Epithelial cell of esophagus (primary cell): ENCODE measurements at regions not wholly inside any gene's neighbourhood (a gene's known extent, or its start where the extent isn't known, plus 50 kb on each side); places are given as distances from the start of the nearest gene placed in this dataset.

Experiments
- DNase-seq: peaks from one replicate; pipeline ENCODE4 v3.0.0; 2010; ENCODE audit warnings: low read depth
- H3K4me3 ChIP-seq: 2 replicates; pipeline ENCODE4 v1.5.1; 2011; ENCODE audit warnings: mild to moderate bottlenecking, low read length, control low read depth
- TF ChIP-seq, protein P1 (sequence below): IDR thresholded peaks from 2 replicates; pipeline ENCODE4 v1.5.1; 2011; ENCODE audit warnings: low read depth, mild to moderate bottlenecking, low read length, control low read depth, inconsistent platforms; ENCODE audit not compliant: insufficient read depth; ENCODE audit errors: missing control alignments

DNA sequence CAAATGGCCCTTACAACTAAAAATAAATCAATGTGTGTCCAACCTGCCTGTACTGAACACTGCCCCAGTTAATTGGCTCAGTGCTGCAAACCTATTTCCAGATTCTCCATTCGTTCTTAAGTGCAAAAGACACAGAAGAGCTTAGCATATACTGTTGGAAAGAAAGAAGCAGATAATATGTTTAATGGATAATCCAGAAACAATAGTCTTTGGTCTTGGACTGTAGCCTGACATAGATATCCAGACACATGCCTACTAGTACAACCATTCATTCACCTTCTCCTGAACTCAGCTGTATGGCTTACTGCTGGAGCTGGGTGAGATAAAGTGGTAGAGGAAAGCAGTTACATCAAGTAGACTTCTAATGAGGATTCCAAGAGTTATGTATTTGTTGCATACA lies 77.0 kb downstream of the LUZP4 start:
- TF ChIP-seq, protein P1, sequence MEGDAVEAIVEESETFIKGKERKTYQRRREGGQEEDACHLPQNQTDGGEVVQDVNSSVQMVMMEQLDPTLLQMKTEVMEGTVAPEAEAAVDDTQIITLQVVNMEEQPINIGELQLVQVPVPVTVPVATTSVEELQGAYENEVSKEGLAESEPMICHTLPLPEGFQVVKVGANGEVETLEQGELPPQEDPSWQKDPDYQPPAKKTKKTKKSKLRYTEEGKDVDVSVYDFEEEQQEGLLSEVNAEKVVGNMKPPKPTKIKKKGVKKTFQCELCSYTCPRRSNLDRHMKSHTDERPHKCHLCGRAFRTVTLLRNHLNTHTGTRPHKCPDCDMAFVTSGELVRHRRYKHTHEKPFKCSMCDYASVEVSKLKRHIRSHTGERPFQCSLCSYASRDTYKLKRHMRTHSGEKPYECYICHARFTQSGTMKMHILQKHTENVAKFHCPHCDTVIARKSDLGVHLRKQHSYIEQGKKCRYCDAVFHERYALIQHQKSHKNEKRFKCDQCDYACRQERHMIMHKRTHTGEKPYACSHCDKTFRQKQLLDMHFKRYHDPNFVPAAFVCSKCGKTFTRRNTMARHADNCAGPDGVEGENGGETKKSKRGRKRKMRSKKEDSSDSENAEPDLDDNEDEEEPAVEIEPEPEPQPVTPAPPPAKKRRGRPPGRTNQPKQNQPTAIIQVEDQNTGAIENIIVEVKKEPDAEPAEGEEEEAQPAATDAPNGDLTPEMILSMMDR, result no peak
- DNase-seq, result no peak
- no peak overlapping the region for H3K4me3 ChIP-seq

DNA sequence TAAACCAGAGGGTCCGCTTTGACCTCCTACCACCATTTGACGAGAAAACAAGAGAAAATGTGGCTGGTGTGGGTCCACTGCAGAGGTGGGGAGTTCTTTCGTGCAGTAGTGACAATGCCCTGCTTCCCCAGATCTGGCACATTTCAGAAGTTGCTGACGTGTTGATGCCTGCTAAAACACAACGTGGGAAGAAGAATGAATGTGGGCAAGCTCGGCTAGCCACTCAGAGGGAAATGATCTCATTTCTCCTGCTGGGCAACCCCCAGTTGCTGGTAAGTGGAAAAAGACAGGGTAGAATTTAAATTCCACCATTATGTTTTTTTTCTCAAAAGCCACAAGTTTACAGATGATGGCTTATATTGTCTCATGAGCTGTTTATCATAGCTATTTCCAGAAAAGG lies 77.9 kb downstream of the LUZP4 start:
- no peak overlapping the region for H3K4me3 ChIP-seq
- TF ChIP-seq, protein P1, result no peak
- DNase-seq, result peak; percentile 80

DNA sequence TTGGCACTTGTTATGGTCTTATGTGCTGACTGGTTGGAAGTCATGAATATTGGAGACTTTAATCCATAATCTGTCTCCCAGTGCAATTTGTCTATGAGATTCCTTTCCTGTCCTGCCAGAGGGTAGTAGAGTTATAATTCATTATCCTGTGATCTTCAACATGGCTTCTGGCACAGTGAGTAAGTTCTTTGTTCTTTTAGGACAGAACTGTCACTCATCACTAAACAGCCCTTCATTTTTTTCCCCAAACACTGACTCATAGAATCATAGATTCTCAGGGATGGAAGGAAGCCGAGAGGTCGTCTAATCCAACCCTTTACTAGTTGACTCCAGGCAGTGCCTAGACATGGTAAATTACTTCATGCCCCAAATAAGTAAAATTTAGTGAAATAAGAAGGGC lies 78.4 kb downstream of the LUZP4 start:
- DNase-seq, result peak; percentile 61
- H3K4me3 ChIP-seq, result no peak overlapping the region
- TF ChIP-seq, protein P1, result no peak

DNA sequence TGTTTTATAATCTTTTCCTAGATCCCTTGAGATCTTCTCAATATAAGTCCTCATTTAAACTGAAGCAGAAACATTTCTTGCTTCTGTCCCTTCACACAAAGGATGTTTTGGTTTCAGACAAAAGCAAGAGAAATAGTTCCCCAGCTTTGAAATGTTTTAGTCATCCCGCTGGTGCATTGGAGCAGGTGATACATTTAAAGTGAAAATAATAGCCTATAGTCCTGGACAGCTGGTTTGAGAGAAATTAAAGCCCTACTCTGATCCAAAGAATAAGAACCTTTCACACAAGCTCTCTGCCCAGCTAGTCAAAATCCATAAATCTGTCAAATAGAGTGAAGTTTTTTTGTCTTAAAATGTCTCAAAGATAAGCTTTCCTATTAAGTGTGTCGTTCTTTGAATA lies 79.4 kb downstream of the LUZP4 start:
- TF ChIP-seq, protein P1, result no peak
- DNase-seq, result no peak

DNA sequence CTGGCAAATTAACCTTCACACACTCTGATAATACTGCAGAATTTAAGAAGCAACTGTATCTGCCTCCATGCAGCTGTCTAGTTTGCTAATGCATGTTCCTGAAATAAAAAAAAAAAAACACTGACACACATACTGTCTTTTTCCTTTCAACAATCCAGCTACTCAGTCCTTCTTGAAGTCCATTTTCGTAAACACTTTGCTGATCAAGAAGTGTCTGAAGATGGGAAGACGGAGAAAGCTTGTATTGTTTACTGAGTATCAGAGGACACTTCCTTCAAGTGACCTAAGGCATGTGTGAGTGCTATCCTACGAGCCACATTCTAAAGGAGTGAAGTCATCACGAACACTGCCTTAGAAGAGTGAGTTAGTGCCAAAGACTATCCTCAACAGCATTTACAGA lies 82.6 kb downstream of the LUZP4 start:
- DNase-seq, result peak; percentile 70
- TF ChIP-seq, protein P1, result no peak
- H3K4me3 ChIP-seq, result no peak overlapping the region

More for the DNA sequence above, 79.4 kb downstream of the LUZP4 start:
- no peak overlapping the region for H3K4me3 ChIP-seq

DNA sequence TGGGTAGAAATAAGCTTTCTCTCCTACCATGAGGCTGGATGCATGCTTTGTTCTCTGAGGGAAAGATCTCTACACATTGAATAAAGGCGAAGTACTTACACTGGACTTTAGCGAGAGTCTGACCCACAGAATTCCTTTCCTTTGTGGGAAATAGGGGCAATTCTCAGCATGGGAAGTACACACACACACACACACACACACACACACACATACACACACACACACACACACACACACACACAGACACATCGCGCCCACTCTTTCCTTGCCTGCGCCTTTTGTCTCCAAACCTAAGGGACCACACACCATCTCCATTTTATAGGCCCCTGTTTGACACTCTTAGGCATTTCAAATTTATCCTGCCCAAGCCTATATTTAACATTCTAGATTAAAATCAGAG lies 83.8 kb downstream of the LUZP4 start:
- TF ChIP-seq, protein P1, result no peak
- DNase-seq, result no peak
- H3K4me3 ChIP-seq, result no peak overlapping the region

DNA sequence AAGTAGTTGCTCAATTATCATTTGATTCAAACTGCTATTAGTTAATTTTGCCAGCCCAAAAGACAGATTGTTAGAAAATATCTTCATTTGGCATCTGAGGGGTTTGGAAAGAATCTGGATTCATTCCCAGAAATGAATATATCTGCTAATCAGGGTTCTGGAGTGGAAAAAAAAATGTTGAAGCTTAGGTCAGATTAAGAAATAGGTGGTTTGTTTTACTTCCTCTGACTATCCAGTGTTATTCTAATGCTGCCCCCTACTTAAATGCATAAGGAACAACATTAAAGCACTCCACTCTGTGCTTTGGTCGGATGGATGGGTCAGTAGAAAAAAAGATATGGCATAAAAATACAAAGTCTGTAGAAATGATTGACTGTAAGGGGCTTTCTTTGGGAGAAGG lies 89.0 kb downstream of the LUZP4 start:
- DNase-seq, result no peak
- no peak overlapping the region for H3K4me3 ChIP-seq
- TF ChIP-seq, protein P1, result no peak
